ENCODE measurements at regions not wholly inside any gene's neighbourhood (a gene's known extent, or its start where the extent isn't known, plus 50 kb on each side); places are given as distances from the start of the nearest gene placed in this dataset.
"Not testable (repeated sequence)": the region's sequence is repeated elsewhere in the genome, so short reads cannot be mapped to it uniquely, and the experiment has no call there.

DNA sequence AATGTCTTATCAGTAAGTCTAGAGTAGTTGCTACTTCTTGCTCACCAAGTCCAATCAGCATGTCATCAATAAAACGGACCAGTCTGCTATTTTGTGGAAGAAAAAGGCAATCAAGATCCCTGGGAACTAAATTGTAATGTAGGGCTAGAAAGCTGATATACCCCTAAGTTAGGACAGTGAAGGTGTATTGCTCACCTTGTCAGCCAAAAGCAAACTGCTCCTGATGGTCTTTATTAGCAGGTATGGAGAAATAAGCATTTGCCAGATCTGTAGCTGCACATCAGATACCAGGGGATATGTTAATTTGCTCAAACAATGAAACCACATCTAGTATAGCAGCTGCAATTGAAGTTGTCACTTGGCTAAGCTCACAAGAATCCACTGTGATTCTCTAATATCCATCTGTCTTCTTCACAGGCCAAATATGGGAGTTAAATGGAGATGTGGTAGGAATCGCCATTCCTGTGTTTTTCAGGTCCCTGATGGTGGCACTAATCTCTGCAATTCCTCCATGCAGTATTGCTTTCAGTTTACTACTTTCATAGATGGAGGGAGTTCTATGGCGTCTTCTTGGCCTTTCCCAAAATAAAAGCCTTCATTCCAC lies 75.0 kb downstream of the TMEM237 start:
- ChIA-PET POLR2A (no interaction called here), CTCF (no interaction called here)
- H3K27ac Mint-ChIP-seq: no peak overlapping the region
- DNase-seq: no peak
- no peaks in the 10 kb centered on the region for H3K36me3 Mint-ChIP-seq (ENCODE audit: low read depth)
- ATAC-seq: no peak
- no peaks in the 10 kb centered on the region for H3K9me3 Mint-ChIP-seq (ENCODE audit: insufficient read depth)
- peaks cover 5% of the 10 kb centered on the region for H3K4me1 Mint-ChIP-seq (ENCODE audit: low read depth)
- no peaks in the 10 kb centered on the region for H3K27me3 Mint-ChIP-seq (ENCODE audit: low read depth)
- no peak overlapping the region for H3K4me3 Mint-ChIP-seq

DNA sequence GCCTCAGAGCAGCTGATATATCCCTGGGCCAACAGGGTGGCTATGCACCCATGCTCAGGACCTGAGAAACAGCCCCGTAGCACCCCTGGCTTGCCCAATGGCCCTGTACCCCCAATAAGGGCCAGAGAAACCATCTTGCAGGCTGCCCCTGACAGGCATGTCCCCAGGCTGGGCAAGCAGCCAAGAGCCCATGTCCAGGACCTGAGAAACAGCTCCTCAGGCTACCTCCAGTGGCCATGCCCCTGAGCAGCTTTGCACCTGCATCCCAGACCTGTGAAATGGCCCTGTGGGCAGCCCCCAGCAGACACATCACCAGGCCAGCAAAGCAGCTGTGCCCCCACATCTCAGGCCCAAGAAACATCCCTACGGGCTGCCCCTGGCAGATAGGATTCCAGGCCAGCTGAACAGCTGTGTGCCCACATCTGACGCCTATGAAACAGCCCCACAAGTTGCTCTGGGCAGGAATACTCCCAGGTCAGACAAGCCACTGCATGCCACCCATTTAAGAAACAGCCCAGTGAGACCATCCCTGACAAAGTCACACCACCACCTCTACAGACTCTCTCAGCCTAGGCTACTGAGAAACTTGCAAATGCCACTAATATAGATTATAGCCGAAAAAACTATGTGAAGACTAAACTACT lies 84.1 kb downstream of the TMEM237 start:
- Mint-ChIP-seq H3K36me3 (ENCODE audit: low read depth) (no peaks in the 10 kb centered on the region), H3K27me3 (ENCODE audit: low read depth) (no peaks in the 10 kb centered on the region), H3K4me1 (ENCODE audit: low read depth) (no peaks in the 10 kb centered on the region), H3K4me3 (no peak overlapping the region), H3K9me3 (ENCODE audit: insufficient read depth) (peaks cover 4% of the 10 kb centered on the region), H3K27ac (no peak overlapping the region)
- DNase-seq: no peak
- no peak for ATAC-seq
- POLR2A ChIA-PET: no interaction called here
- CTCF ChIA-PET: interaction anchor here (1.6 kb wide), 1 partner anchor 22 kb away, joined by 3 read pairs; no protein-coding TSS in a partner anchor

- ChIA-PET CTCF (interaction anchor here (1.6 kb wide), 1 partner anchor 21 kb away, joined by 3 read pairs; no protein-coding TSS in a partner anchor), POLR2A (no interaction called here)
- H3K27ac Mint-ChIP-seq: no peak overlapping the region
These were observed 84.6 kb downstream of the TMEM237 start for GRCh38 chr2:201558665-201559064.

DNA sequence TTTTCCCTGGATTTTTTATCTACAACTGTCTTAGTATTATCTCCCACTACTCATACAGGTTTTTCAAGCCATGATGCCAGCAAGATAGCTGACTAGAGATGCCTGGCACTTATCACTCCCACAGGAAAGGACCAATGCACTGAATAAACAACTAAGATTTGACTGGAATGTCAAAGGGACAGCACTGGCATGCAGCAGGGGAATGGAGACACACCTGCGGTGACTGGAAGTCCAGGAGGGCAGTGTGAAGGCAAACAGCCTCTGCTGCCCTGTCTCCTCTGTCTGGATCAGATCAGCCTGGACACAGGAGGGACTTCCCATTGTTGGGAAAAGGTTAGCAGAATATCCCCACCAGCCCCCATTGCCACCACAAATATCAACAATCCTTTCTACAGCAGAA lies 85.1 kb downstream of the TMEM237 start:
- Mint-ChIP-seq H3K27me3 (ENCODE audit: low read depth) (no peaks in the 10 kb centered on the region), H3K9me3 (ENCODE audit: insufficient read depth) (peaks cover 4% of the 10 kb centered on the region), H3K36me3 (ENCODE audit: low read depth) (no peaks in the 10 kb centered on the region), H3K27ac (no peak overlapping the region), H3K4me3 (no peak overlapping the region), H3K4me1 (ENCODE audit: low read depth) (no peaks in the 10 kb centered on the region)
- no peak for ATAC-seq
- DNase-seq: no peak
- ChIA-PET POLR2A (no interaction called here), CTCF (interaction anchor here (0.6 to 1.6 kb wide), 2 partner anchors 21 to 82 kb away, joined by 3 to 4 read pairs; no protein-coding TSS in a partner anchor)

More at GRCh38 chr2:201558665-201559064, 84.6 kb downstream of the TMEM237 start:
- Mint-ChIP-seq H3K4me1 (ENCODE audit: low read depth) (no peaks in the 10 kb centered on the region), H3K36me3 (ENCODE audit: low read depth) (no peaks in the 10 kb centered on the region), H3K27me3 (ENCODE audit: low read depth) (no peaks in the 10 kb centered on the region), H3K9me3 (ENCODE audit: insufficient read depth) (peaks cover 4% of the 10 kb centered on the region), H3K4me3 (no peak overlapping the region)
- no peak for DNase-seq
- ATAC-seq: no peak

DNA sequence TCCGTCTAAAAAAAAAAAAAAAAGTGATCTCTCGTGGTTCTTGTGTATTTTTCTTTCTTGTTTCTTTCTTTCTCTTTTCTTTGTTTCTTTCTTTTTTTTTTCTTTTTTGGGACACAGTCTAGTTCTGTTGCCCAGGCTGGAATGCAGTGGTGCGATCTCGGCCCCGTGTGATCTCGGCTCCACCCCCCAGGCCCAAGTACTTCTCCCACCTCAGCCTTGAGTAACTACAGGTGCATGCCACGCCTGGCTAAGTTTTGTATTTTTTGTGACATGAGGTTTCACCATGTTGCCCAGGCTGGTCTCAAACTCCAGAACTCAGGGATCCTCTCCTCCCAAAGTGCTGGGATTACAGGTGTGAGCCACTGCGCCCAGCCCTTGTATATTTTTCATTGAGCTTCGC lies 91.4 kb downstream of the TMEM237 start:
- Mint-ChIP-seq H3K4me1 (ENCODE audit: low read depth) (no peaks in the 10 kb centered on the region), H3K9me3 (ENCODE audit: insufficient read depth) (no peaks in the 10 kb centered on the region), H3K4me3 (no peak overlapping the region), H3K27ac (no peak overlapping the region), H3K27me3 (ENCODE audit: low read depth) (peaks cover 2% of the 10 kb centered on the region), H3K36me3 (ENCODE audit: low read depth) (no peaks in the 10 kb centered on the region)
- CTCF ChIA-PET: no interaction called here
- no peak for ATAC-seq
- POLR2A ChIA-PET: no interaction called here
- DNase-seq: no peak

GRCh38 chr2:201546576-201546975 lies 95.0 kb downstream of the STRADB start:
- Mint-ChIP-seq H3K9me3 (ENCODE audit: insufficient read depth) (no peaks in the 10 kb centered on the region), H3K27me3 (ENCODE audit: low read depth) (peaks cover 2% of the 10 kb centered on the region), H3K4me3 (no peak overlapping the region), H3K27ac (no peak overlapping the region), H3K36me3 (ENCODE audit: low read depth) (no peaks in the 10 kb centered on the region), H3K4me1 (ENCODE audit: low read depth) (no peaks in the 10 kb centered on the region)
- ATAC-seq: no peak
- CTCF ChIA-PET: interaction anchor here (1.2 to 1.4 kb wide), 2 partner anchors 9 to 29 kb away, joined by 3 to 5 read pairs; no protein-coding TSS in a partner anchor
- POLR2A ChIA-PET: no interaction called here
- no peak for DNase-seq

- Mint-ChIP-seq H3K27ac (no peak overlapping the region), H3K36me3 (ENCODE audit: low read depth) (peaks cover 7% of the 10 kb centered on the region), H3K9me3 (ENCODE audit: insufficient read depth) (no peaks in the 10 kb centered on the region), H3K27me3 (ENCODE audit: low read depth) (peaks cover 4% of the 10 kb centered on the region), H3K4me1 (ENCODE audit: low read depth) (no peaks in the 10 kb centered on the region), H3K4me3 (no peak overlapping the region)
- DNase-seq: no peak
- ChIA-PET POLR2A (no interaction called here), CTCF (no interaction called here)
- ATAC-seq: no peak
These were observed 90.8 kb downstream of the STRADB start for GRCh38 chr2:201542291-201542690.

GRCh38 chr2:201539271-201539670 lies 87.7 kb downstream of the STRADB start:
- not testable (repeated sequence) for H3K36me3 Mint-ChIP-seq (ENCODE audit: low read depth); H3K4me3 Mint-ChIP-seq; H3K9me3 Mint-ChIP-seq (ENCODE audit: insufficient read depth); DNase-seq; H3K27me3 Mint-ChIP-seq (ENCODE audit: low read depth); H3K27ac Mint-ChIP-seq; ATAC-seq; H3K4me1 Mint-ChIP-seq (ENCODE audit: low read depth)
- POLR2A ChIA-PET: interaction anchor here (0.6 kb wide), 1 partner anchor 7 kb away, joined by 3 read pairs; no protein-coding TSS in a partner anchor
- CTCF ChIA-PET: interaction anchor here (0.6 kb wide), 1 partner anchor 122 kb away, joined by 3 read pairs; no protein-coding TSS in a partner anchor

DNA sequence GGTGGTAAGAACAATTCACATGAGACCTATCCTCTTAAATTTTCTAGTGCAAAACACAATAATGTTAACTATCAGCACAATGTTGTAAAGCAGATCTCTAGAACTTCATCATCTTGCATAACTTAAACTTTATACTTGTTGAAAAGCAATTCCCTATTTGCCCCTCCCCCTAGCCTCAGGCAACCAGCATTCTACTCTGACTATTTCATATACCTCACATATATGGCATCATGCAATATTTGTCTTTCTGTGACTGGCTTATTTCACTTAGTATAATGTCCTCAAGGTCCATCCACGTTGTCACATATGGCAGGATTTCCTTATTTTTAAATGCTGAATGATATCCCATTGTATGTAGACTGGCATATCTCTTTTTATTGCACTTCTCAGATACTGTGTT lies 86.5 kb downstream of the STRADB start:
- peaks cover 11% of the 10 kb centered on the region for H3K36me3 Mint-ChIP-seq (ENCODE audit: low read depth)
- ATAC-seq (no peak), DNase-seq (no peak)
- H3K4me3 Mint-ChIP-seq: no peak overlapping the region
- peaks cover 7% of the 10 kb centered on the region for H3K9me3 Mint-ChIP-seq (ENCODE audit: insufficient read depth)
- ChIA-PET POLR2A (no interaction called here), CTCF (no interaction called here)
- peaks cover 4% of the 10 kb centered on the region for H3K4me1 Mint-ChIP-seq (ENCODE audit: low read depth)
- H3K27ac Mint-ChIP-seq: no peak overlapping the region
- peaks cover 4% of the 10 kb centered on the region for H3K27me3 Mint-ChIP-seq (ENCODE audit: low read depth)

DNA sequence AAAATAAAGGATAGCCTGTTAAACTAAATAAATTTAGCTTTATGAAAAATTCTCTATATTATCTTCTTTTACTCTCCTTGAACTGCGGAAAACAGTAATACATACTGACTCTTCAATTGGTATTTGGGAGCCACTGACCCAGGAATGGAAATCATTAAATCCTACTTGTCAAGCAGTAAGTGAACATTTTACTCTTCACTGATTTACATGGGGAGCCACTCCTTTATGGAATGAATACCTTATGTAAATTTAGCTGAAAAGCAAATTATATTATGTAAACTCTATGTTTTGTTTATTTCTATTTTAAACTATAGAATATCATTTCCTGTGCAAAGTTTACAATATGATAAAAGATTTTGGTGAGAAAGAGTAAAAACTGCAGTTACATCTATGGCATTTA lies 85.2 kb downstream of the STRADB start:
- Mint-ChIP-seq H3K27me3 (ENCODE audit: low read depth) (peaks cover 4% of the 10 kb centered on the region), H3K27ac (no peak overlapping the region), H3K36me3 (ENCODE audit: low read depth) (peaks cover 16% of the 10 kb centered on the region), H3K9me3 (ENCODE audit: insufficient read depth) (peaks cover 9% of the 10 kb centered on the region), H3K4me1 (ENCODE audit: low read depth) (peaks cover 16% of the 10 kb centered on the region), H3K4me3 (no peak overlapping the region)
- POLR2A ChIA-PET: no interaction called here
- ATAC-seq: no peak
- CTCF ChIA-PET: interaction anchor here (0.8 kb wide), 1 partner anchor 22 kb away, joined by 3 read pairs; no protein-coding TSS in a partner anchor
- DNase-seq: no peak

DNA sequence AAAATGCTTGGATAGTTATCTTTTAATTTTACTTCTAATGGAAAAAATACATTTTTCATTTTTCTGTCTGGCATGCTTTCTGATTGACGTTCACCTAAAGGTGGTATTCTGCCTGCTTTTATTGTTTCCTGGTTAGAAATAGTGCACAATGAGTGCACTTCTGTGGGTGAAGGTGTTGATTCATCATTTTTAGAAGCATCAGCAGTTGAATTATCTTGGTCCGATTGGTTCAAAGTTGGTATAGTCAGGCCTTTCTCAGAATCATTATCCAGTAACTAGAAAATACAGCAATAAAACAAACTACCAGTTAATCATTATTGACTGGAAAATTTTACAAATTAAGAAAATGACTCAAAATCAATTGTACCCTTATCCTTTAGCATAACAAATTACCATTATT lies 84.5 kb downstream of the STRADB start:
- ATAC-seq (no peak), DNase-seq (no peak)
- POLR2A ChIA-PET: no interaction called here
- H3K4me3 Mint-ChIP-seq: no peak overlapping the region
- peaks cover 9% of the 10 kb centered on the region for H3K9me3 Mint-ChIP-seq (ENCODE audit: insufficient read depth)
- no peak overlapping the region for H3K27ac Mint-ChIP-seq
- H3K27me3 Mint-ChIP-seq (ENCODE audit: low read depth): peaks cover 4% of the 10 kb centered on the region
- CTCF ChIA-PET: no interaction called here
- peaks cover 21% of the 10 kb centered on the region for H3K4me1 Mint-ChIP-seq (ENCODE audit: low read depth)
- peaks cover 16% of the 10 kb centered on the region for H3K36me3 Mint-ChIP-seq (ENCODE audit: low read depth)

DNA sequence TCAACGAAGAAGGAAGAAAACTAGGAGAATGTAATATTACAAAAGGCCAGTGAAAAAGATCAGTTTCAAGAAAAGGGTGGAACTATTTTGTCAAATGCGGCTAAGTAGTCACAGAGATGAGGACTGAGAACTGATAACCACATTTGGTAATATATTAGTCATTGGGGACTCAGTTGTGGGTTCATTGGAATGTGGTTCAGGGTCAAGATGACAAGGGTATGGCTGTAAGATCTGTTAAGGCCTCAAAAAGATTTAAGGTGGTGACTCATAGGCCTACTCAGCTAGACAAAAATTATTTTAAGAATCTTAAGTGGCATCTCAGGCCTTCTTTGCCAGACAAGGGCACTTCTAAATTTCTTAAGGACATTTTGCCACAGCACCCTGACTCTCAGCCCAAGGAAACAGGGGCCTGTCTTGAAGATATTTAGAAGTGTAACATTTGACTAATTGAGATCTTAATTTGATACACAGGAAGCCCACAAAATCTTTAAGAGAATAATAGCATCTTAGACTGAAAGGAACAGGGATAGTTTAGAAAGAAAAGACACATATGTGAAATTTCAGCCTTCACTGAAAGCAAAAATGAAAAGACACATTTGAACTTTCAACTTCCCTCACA lies 81.3 kb downstream of the STRADB start:
- ATAC-seq (peak; percentile 90), DNase-seq (peak; percentile 43)
- peaks cover 21% of the 10 kb centered on the region for H3K4me1 Mint-ChIP-seq (ENCODE audit: low read depth)
- CTCF ChIA-PET: no interaction called here
- peaks cover 24% of the 10 kb centered on the region for H3K9me3 Mint-ChIP-seq (ENCODE audit: insufficient read depth)
- POLR2A ChIA-PET: no interaction called here
- no peak overlapping the region for H3K27ac Mint-ChIP-seq
- no peak overlapping the region for H3K4me3 Mint-ChIP-seq
- peaks cover 14% of the 10 kb centered on the region for H3K36me3 Mint-ChIP-seq (ENCODE audit: low read depth)
- H3K27me3 Mint-ChIP-seq (ENCODE audit: low read depth): no peaks in the 10 kb centered on the region

Data from activated CD8-positive, alpha-beta T cell treated with anti-CD3 and anti-CD28 coated beads, Interleukin-2, amount 10 ng/mL, durations not matched to agents 7 days and 5 days (primary cell).